ENCODE measurements at regions not wholly inside any gene's neighbourhood (a gene's known extent, or its start where the extent isn't known, plus 50 kb on each side); places are given as distances from the start of the nearest gene placed in this dataset.

DNA sequence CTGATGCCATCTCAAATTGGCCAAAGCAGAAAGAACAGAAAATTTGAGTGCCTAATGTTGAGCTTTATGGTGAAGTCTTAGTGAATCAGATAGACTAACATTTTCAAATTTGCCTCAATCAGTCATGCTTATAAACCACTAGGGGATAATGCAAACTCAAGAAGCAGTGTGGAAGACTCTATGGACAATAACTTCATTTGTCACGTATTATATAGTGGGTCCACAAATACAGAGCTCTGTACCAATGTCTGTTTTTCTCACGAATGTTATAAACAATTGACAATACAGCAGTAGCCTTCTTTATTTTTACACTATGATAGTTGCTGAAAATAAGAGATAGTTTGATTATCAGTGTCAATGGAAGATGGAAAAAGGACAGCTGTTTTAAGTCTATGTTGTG, 190.8 kb upstream of the SLC8A1 start:
- TF ChIP-seq NR2F2 (IDR thresholded peaks at IDR 0.05) (no peak), GABPA (IDR thresholded peaks at IDR 0.05 in 1 of 2, conservative IDR thresholded peaks at IDR 0.05 in 1 of 2) (no peak), YY1 (IDR thresholded peaks at IDR 0.05) (no peak), TAF1 (conservative IDR thresholded peaks at IDR 0.05) (no peak), ATF3 (IDR thresholded peaks at IDR 0.05) (no peak), SP1 (IDR thresholded peaks at IDR 0.05) (no peak), HNF4A (conservative IDR thresholded peaks at IDR 0.05) (no peak), RXRA (IDR thresholded peaks at IDR 0.05) (no peak), FOXA1 (IDR thresholded peaks at IDR 0.05) (no peak)
- TF ChIP-seq, protein P1, sequence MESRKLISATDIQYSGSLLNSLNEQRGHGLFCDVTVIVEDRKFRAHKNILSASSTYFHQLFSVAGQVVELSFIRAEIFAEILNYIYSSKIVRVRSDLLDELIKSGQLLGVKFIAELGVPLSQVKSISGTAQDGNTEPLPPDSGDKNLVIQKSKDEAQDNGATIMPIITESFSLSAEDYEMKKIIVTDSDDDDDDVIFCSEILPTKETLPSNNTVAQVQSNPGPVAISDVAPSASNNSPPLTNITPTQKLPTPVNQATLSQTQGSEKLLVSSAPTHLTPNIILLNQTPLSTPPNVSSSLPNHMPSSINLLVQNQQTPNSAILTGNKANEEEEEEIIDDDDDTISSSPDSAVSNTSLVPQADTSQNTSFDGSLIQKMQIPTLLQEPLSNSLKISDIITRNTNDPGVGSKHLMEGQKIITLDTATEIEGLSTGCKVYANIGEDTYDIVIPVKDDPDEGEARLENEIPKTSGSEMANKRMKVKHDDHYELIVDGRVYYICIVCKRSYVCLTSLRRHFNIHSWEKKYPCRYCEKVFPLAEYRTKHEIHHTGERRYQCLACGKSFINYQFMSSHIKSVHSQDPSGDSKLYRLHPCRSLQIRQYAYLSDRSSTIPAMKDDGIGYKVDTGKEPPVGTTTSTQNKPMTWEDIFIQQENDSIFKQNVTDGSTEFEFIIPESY (IDR thresholded peaks at IDR 0.05): no peak

DNA sequence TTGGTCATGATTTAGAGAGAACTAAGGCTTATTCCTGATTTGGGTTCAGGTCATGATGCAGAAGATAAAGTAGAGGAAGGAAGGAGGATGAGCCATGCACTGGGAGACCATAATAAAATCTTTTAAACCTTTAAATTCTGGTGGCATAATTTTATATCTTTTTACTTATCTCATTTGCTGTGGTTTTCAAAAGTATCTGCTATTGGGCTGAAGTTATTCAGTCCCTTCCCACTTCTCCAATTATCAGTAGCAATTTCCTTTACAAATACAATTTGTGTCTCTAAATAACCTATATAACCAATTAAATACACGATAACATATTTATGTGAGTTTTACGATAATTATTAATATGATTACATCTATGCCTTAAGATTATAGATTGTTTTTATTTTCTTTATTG, 194.8 kb upstream of the SLC8A1 start:
- H3K9ac ChIP-seq (ENCODE audit: low read depth in 1 of 2, low read length in 2 of 2): no peak overlapping the region
- DNase-seq (ENCODE audit: low spot score): no peak
- H3K36me3 ChIP-seq (ENCODE audit: control insufficient read depth in 4 of 4, insufficient read depth in 3 of 4, low read depth in 1 of 4, low read length in 3 of 4): no peaks in the 10 kb centered on the region
- no peak for TF ChIP-seq NR2F2 (IDR thresholded peaks at IDR 0.05)
- no peak for TF ChIP-seq YY1 (IDR thresholded peaks at IDR 0.05)
- no peak for TF ChIP-seq JUND (IDR thresholded peaks at IDR 0.05)
- TF ChIP-seq FOXA2 (IDR thresholded peaks at IDR 0.05): no peak
- no peak for TF ChIP-seq MAX (IDR thresholded peaks at IDR 0.05)
- H3K9me3 ChIP-seq (ENCODE audit: control insufficient read depth in 4 of 4, low read length in 3 of 4): no peaks in the 10 kb centered on the region
- H3K4me1 ChIP-seq (ENCODE audit: control insufficient read depth in 4 of 4, insufficient read depth in 4 of 4, low read length in 3 of 4): no peaks in the 10 kb centered on the region
- no peak overlapping the region for H3K27ac ChIP-seq (ENCODE audit: low read depth in 1 of 2, low read length in 2 of 2)
- 84% methylated on average over 2 of the region's 2 CpGs for WGBS
- no peaks in the 10 kb centered on the region for H3K27me3 ChIP-seq (ENCODE audit: control insufficient read depth in 4 of 4, insufficient read depth in 4 of 4, low read length in 3 of 4)
- no peak overlapping the region for H3K4me3 ChIP-seq (ENCODE audit: low read depth in 1 of 3, low read length in 3 of 3)

More for the DNA sequence above, 190.8 kb upstream of the SLC8A1 start:
- Histone ChIP-seq H3K9me3 (ENCODE audit: control insufficient read depth in 4 of 4, low read length in 3 of 4) (no peaks in the 10 kb centered on the region), H3K4me1 (ENCODE audit: control insufficient read depth in 4 of 4, insufficient read depth in 4 of 4, low read length in 3 of 4) (no peaks in the 10 kb centered on the region), H3K27ac (ENCODE audit: low read depth in 1 of 2, low read length in 2 of 2) (no peak overlapping the region), H3K4me3 (ENCODE audit: low read depth in 1 of 3, low read length in 3 of 3) (no peak overlapping the region), H3K9ac (ENCODE audit: low read depth in 1 of 2, low read length in 2 of 2) (no peak overlapping the region), H3K27me3 (ENCODE audit: control insufficient read depth in 4 of 4, insufficient read depth in 4 of 4, low read length in 3 of 4) (no peaks in the 10 kb centered on the region), H3K36me3 (ENCODE audit: control insufficient read depth in 4 of 4, insufficient read depth in 3 of 4, low read depth in 1 of 4, low read length in 3 of 4) (no peaks in the 10 kb centered on the region)
- WGBS: 72% methylated on average over 2 of the region's 2 CpGs
- no peak for DNase-seq (ENCODE audit: low spot score)

- no peak for DNase-seq (ENCODE audit: low spot score)
- Histone ChIP-seq H3K36me3 (ENCODE audit: control insufficient read depth in 4 of 4, insufficient read depth in 3 of 4, low read depth in 1 of 4, low read length in 3 of 4) (no peaks in the 10 kb centered on the region), H3K9me3 (ENCODE audit: control insufficient read depth in 4 of 4, low read length in 3 of 4) (no peaks in the 10 kb centered on the region), H3K4me3 (ENCODE audit: low read depth in 1 of 3, low read length in 3 of 3) (no peak overlapping the region), H3K4me1 (ENCODE audit: control insufficient read depth in 4 of 4, insufficient read depth in 4 of 4, low read length in 3 of 4) (no peaks in the 10 kb centered on the region), H3K27ac (ENCODE audit: low read depth in 1 of 2, low read length in 2 of 2) (no peak overlapping the region), H3K9ac (ENCODE audit: low read depth in 1 of 2, low read length in 2 of 2) (no peak overlapping the region), H3K27me3 (ENCODE audit: control insufficient read depth in 4 of 4, insufficient read depth in 4 of 4, low read length in 3 of 4) (peaks cover 0 to 4% (median 0%) of the 10 kb centered on the region in 4 donors)
- TF ChIP-seq NR2F2 (IDR thresholded peaks at IDR 0.05) (no peak), GABPA (IDR thresholded peaks at IDR 0.05 in 1 of 2, conservative IDR thresholded peaks at IDR 0.05 in 1 of 2) (no peak), ATF3 (IDR thresholded peaks at IDR 0.05) (no peak), FOXA2 (IDR thresholded peaks at IDR 0.05) (no peak)
- WGBS: 75% methylated on average over 5 of the region's 5 CpGs
Observed at GRCh38 chr2:40652155-40652554, 200.3 kb upstream of the SLC8A1 start.
